ENCODE measurements at regions not wholly inside any gene's neighbourhood (a gene's known extent, or its start where the extent isn't known, plus 50 kb on each side); places are given as distances from the start of the nearest gene placed in this dataset.
"Not testable (repeated sequence)": the region's sequence is repeated elsewhere in the genome, so short reads cannot be mapped to it uniquely, and the experiment has no call there.

DNA sequence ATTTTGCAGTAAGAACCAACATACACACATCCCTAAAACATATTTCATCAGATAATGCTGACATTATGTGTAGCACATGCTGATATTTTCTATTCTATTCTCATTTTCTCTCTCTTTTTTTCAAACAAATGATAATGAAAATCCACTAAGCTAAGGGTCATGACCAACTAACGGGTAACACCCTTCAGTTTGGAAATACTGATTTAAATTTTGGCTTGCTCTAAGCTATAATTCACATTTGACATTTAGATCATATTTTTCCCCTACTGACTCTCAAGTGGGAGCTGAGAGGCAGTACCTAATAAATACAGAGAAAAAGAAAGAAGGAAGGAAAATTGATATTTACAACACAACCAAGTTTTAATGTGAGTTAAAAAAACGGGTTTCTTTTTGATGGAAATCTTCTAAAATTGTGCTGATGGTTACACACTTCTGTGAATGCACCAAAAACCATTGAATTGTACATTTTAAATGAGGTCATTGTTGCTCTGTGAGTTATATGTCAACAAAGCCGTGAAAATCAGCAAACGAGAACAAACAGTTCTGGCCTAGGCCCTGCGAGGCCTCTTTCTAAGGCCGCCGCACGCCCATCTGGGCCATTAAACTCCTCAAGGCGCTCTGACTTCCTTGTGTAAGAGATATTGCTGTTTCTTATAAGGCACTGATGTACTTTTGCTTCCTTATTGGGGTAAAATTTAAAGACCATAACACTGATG is 124.2 kb downstream of the GALR1 start:
- no peak for DNase-seq (ENCODE audit: low read depth)

DNA sequence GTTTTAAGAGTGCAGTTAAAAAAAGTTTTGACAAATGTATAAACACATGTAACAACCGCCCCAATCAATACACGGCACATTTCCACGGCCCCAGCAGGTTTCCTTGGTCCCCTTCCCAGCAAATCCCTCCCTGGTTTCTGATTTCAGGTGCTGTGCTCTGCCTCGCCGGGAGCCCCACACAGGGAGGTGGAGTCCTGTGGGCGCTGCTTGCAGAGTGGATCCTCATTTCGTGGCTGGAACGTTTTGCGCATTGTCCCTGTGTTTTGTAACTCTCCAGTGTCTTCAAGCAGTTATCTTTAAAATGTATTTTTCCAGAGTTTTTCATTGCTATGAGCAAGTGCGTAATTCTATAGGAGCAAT is 124.8 kb downstream of the GALR1 start:
- DNase-seq (ENCODE audit: low read depth), result no peak

GRCh38 chr18:77376043-77376732 is 126.5 kb downstream of the GALR1 start:
- DNase-seq (ENCODE audit: low read depth), result peak; percentile 65

DNA sequence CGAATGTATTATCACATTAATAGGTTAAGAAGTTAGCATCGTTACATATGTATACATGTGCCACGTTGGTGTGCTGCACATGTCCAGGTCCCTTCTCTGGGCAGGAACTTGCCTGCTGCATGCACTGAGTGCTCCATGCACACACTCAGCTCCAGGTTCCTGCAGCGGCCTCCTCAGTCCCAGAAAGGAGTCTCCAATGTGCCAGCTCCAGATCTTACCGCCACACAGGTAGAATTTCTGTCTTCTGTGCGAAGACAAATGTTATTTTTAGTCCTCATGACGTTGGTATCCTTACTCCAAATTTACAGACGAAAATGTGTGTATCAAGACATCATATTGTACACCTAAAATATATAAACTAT is 127.1 kb downstream of the GALR1 start:
- no peak for DNase-seq (ENCODE audit: low read depth)

DNA sequence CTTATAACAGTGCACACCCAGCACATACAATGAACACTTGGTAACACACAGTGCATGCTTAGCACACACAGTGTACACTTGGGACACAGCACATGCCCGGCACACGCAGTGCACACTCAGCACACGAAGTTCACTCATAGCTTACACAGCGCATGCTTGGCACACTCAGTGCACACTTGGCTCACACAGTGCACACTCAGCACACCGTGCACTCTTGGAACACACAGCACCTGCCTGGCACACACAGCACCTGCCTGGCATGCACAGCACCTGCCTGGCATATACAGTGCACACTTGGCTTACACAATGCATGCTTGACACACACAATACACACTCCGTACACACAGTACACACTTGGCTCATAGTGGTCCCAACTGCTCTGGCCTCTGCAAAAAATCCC is 128.2 kb downstream of the GALR1 start:
- DNase-seq (ENCODE audit: low read depth), result no peak

GRCh38 chr18:77379976-77380509 is 130.4 kb downstream of the GALR1 start:
- no peak for DNase-seq (ENCODE audit: low read depth)

DNA sequence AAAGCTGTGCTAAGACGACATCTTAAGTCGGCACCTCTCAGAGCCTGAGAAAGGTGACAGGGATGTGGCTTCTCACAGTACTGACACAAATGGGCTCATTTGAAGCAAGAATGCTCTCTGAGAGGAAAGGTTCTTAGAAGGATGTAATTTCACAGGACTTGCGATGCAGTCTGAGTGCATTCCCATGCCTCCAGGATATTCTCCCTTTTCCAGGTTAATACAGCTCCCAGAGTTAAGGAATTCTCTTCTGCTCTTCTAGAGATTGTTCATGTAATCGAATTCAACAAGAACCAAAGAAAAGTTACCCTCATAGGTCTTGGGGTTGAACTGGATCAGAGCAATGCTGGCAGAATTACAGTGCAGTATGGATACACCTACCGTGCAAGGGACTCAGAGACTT is 131.0 kb downstream of the GALR1 start:
- no peak for DNase-seq (ENCODE audit: low read depth)

GRCh38 chr18:77392321-77392720 is 142.7 kb downstream of the GALR1 start:
- no peak for DNase-seq (ENCODE audit: low read depth)

GRCh38 chr18:77393519-77393918 is 143.9 kb downstream of the GALR1 start:
- no peak for DNase-seq (ENCODE audit: low read depth)

- no peak for DNase-seq (ENCODE audit: low read depth)
These were observed 146.3 kb downstream of the GALR1 start for GRCh38 chr18:77395953-77396352.

DNA sequence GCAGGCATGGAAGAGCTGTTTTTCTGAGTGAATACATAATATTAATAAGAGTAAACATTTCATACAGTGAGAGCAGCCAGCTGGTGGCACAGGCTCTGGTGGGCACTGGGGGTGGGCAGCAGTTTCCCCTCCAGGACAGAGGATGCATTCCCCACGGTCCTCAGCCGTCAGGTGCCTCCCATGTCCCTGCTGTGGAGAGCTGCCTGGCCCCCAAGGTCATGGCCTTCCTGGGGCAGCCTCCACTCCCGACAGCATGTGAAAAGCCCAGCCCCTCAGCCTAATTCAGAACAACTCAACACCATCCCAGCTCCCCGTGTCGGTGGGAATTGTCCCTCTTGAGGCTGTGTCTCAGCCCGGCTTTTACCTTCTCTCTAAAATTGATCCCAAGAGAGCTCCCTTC is 147.4 kb downstream of the GALR1 start:
- DNase-seq (ENCODE audit: low read depth), result no peak

GRCh38 chr18:77397617-77398016 is 148.0 kb downstream of the GALR1 start:
- DNase-seq (ENCODE audit: low read depth), result no peak

DNA sequence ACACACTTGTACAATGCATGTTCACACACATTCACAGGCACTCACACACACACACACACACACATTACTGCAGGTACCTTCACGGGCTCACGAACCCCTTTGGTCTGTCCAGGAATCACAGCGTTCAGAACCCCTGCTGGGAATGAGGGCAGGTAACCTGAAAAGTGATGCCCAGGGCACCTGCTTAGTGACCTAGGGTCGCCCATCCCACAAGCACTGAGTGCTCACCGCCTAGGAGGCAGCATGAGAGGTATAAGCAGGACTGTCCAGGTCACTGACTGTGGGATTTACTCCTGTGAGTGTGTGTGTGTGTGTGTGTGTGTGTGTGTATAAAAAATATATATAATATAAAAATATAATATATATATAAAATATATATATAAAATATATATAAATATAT is 150.9 kb downstream of the GALR1 start:
- no peak for DNase-seq (ENCODE audit: low read depth)

DNA sequence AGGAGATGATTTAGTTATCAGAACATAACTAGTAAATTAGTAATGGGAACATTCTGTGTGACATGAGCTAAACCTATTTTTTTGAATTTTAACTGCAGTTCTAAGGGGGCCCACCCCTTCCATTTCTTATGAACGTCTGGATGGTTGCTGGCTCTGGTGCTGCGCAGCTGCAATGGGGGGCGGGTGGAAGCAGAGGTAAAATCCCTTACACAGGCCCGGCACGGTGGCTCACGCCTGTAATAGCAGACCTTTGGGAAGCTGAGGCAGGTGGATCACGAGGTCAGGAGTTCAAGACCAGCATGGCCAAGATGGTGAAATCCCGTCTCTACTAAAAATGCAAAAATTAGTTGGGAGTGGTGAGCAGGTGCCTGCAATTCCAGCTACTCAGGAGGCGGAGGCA is 151.5 kb downstream of the GALR1 start:
- no peak for DNase-seq (ENCODE audit: low read depth)

DNA sequence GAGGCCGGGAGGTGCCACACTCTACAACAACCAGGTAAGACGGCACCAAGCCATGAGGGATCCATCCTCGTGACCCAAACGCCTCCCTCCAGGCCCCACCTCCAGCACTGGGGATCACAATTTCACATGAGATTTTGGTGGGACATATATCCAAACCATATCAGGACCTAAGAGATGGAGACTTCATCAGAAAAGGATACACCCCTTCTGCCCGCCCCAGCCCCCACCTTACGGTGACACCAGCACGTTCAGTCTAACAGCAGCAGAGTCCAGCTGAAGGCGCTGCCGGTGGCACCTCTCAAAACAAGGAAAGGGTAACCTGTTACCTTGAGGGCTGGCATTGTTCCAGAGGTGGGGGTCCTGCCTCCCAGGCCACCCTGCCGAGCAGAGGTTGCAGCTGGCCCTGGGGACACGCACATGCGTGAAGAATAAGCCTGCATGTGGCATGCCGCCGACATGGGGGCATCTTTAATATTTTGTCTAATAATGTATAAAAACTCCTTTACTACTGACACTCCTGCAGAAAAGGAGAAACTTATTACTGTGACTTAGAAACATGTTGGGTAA is 154.4 kb downstream of the GALR1 start:
- no peak for DNase-seq (ENCODE audit: low read depth)

- DNase-seq (ENCODE audit: low read depth), result peak; percentile 41
These were observed 155.4 kb downstream of the GALR1 start for GRCh38 chr18:77405096-77405495.

- DNase-seq (ENCODE audit: low read depth), result no peak
These were observed 158.1 kb downstream of the GALR1 start for GRCh38 chr18:77407733-77408132.

DNA sequence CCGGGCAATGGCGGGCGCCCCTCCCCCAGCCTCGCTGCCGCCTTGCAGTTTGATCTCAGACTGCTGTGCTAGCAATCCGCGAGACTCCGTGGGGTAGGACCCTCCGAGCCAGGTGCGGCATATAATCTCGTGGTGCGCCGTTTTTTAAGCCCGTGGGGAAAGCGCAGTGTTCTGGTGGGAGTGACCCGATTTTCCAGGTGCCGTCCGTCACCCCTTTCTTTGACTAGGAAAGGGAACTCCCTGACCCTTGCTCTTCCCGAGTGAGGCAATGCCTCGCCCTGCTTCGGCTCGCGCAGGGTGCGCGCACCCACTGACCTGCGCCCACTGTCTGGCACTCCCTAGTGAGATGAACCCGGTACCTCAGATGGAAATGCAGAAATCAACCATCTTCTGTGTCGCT is 171.9 kb downstream of the GALR1 start:
- DNase-seq (ENCODE audit: low read depth), result not testable (repeated sequence)

DNA sequence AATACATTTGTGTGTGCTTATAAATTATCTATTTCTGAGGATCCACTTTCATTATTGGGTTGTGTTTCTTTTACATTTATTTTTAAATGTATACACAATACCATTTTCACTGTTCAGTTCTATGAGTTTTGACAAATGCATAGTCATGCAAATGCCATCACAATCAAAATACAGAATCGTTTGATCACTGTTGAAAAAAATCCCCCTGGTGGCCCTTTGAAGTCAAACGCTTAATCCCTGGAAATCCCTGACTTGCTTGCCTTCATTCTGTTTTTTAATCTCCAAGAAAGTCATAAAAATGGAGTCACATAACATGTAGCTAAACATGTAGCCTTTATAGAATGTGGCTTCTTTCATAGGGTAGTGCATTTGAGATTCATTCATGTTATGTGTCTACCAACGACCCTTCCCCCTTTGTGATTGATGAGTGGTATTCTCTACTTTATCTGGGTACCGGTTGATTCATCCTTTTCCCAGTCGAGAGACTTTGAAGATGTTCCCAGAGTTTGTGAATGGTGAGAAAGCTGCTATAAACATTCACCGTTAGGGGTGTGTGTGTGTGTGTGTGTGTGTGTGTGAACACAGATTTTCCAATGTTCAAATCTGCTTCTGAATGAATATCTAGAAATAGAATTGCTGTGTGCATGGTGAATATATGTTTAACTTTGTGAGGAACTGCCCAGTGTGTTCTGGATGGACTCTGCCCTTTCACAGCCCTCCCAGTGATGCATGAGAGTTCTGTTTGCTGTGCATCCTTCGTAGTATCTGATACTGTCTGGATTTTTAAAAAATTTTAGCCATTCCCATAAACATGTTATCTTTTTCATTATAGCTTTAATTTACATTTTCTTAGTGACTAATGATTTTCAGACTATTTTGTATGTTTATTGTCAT is 173.6 kb downstream of the GALR1 start:
- DNase-seq (ENCODE audit: low read depth), result no peak

DNA sequence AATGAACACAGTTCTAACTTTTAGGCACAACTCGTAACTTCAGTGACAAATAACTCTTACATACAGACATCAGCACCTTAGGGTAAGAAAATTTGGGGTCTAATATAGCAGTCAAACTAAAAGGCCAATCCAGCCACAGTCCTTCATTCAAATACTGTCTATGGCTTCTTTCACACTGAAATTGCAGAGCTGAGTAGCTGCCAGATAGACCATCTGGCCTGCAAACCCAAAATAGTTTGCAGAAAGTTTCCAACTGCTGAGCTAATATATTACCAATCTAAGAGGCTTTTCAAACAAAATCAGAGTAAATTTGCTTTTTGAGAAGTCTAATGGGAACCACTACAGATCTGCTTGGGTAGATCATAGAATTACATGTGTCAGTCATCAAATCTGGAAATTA is 183.4 kb downstream of the GALR1 start:
- no peak for DNase-seq (ENCODE audit: low read depth)

GRCh38 chr18:77439888-77440287 is 190.2 kb downstream of the GALR1 start:
- DNase-seq (ENCODE audit: low read depth), result no peak

DNA sequence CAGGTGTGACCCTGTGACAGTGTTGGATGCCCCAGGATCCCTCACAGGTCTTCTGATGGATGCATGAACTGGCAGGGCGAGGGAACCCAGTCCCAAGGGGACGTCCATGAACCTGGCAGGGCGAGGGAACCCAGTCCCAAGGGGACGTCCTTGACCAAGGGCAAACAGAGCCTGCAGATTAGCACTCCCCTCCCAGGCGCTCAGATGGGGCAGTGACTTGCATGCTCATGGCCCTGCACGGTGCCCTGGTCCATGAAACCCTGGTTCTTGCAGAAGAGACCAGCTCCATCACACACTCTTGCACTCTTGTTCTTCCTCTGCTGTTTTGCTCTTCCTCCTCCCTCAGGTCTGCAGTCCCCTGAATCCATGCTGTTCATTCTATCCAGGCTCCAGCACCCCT is 192.7 kb downstream of the GALR1 start:
- no peak for DNase-seq (ENCODE audit: low read depth)

Measured in Daoy (cell line).